Thoracic aorta (tissue), 2 donors: ENCODE measurements at regions not wholly inside any gene's neighbourhood (a gene's known extent, or its start where the extent isn't known, plus 50 kb on each side); places are given as distances from the start of the nearest gene placed in this dataset.
"Not testable (repeated sequence)": the region's sequence is repeated elsewhere in the genome, so short reads cannot be mapped to it uniquely, and the experiment has no call there.

Experiments used
- ATAC-seq: fragments of 150-250 bp; one replicate; pipeline ENCODE4 v1.8.0; 2017; ENCODE audit warnings: low read depth; ENCODE audit not compliant: insufficient number of reproducible peaks, low FRiP score
- DNase-seq: peaks from one replicate; pipeline ENCODE4 v3.0.0-alpha.2; 2020; ENCODE audit warnings: low spot score
- H3K27ac ChIP-seq, 2 donors: fragments of 200-600 bp; sonication (generic); 1 replicate in 1 of 2; 2 replicates in 1 of 2; pipeline ENCODE4 v1.5.1; 2016; ENCODE audit warnings: mild to moderate bottlenecking in 2 of 2, moderate library complexity in 2 of 2
- H3K27me3 ChIP-seq: fragments of 200-600 bp; sonication (generic); replicated peaks from 2 replicates; pipeline ENCODE4 v1.6.0; 2016; ENCODE audit warnings: mild to moderate bottlenecking; ENCODE audit not compliant: insufficient read depth
- H3K36me3 ChIP-seq: fragments of 200-600 bp; sonication (generic); one replicate; pipeline ENCODE4 v1.5.1; 2016
- H3K4me1 ChIP-seq, 2 donors: fragments of 200-600 bp; sonication (generic); 1 replicate in 1 of 2; 2 replicates in 1 of 2; pipeline versions ENCODE4 v1.5.1 to v1.6.0; 2016; ENCODE audit warnings: low read depth in 2 of 2, mild to moderate bottlenecking in 1 of 2; ENCODE audit not compliant: control insufficient read depth in 1 of 2
- H3K4me3 ChIP-seq: fragments of 200-600 bp; sonication (generic); 2 replicates; pipeline ENCODE4 v1.5.1; 2016; ENCODE audit warnings: mild to moderate bottlenecking
- H3K9me3 ChIP-seq: fragments of 200-600 bp; sonication (generic); 2 replicates; pipeline ENCODE4 v1.5.1; 2016
- CTCF ChIP-seq: fragments of 200-600 bp; sonication (generic); IDR thresholded peaks from one replicate; pipeline ENCODE4 v1.5.1; 2019; ENCODE audit warnings: antibody characterized with exemption

GRCh38 chr22:45090497-45090910 is 73.2 kb upstream of the NUP50 start:
- ATAC-seq, result no peak
- Histone ChIP-seq H3K9me3 (no peaks in the 10 kb centered on the region), H3K27ac (no peak overlapping the region), H3K4me1 (no peaks in the 10 kb centered on the region), H3K36me3 (no peaks in the 10 kb centered on the region), H3K27me3 (no peaks in the 10 kb centered on the region), H3K4me3 (no peak overlapping the region)
- no peak for DNase-seq
- TF ChIP-seq CTCF, result no peak

- DNase-seq (no peak), ATAC-seq (no peak)
- H3K27ac ChIP-seq, result no peak overlapping the region
- no peak overlapping the region for H3K4me3 ChIP-seq
- H3K9me3 ChIP-seq, result no peaks in the 10 kb centered on the region
- no peaks in the 10 kb centered on the region for H3K36me3 ChIP-seq
- no peaks in the 10 kb centered on the region for H3K27me3 ChIP-seq
- H3K4me1 ChIP-seq, result no peaks in the 10 kb centered on the region
- TF ChIP-seq CTCF, result no peak
These were observed 72.4 kb upstream of the NUP50 start for GRCh38 chr22:45091254-45091854.

- ATAC-seq, result not testable (repeated sequence)
These were observed 71.8 kb upstream of the NUP50 start for GRCh38 chr22:45091875-45092274.

GRCh38 chr22:45092644-45093043 is 71.1 kb upstream of the NUP50 start:
- H3K36me3 ChIP-seq, result no peaks in the 10 kb centered on the region
- TF ChIP-seq CTCF, result no peak
- DNase-seq (no peak), ATAC-seq (no peak)
- H3K27me3 ChIP-seq, result no peaks in the 10 kb centered on the region
- H3K9me3 ChIP-seq, result no peaks in the 10 kb centered on the region
- H3K4me3 ChIP-seq, result no peak overlapping the region
- no peaks in the 10 kb centered on the region for H3K4me1 ChIP-seq
- H3K27ac ChIP-seq, result no peak overlapping the region

More at GRCh38 chr22:45091875-45092274, 71.8 kb upstream of the NUP50 start:
- DNase-seq, H3K27me3 ChIP-seq, H3K36me3 ChIP-seq, H3K9me3 ChIP-seq, H3K4me3 ChIP-seq, H3K4me1 ChIP-seq, H3K27ac ChIP-seq: not testable (repeated sequence)

GRCh38 chr22:45093609-45094008 is 70.1 kb upstream of the NUP50 start:
- ATAC-seq (no peak), DNase-seq (no peak)
- no peak overlapping the region for H3K4me3 ChIP-seq
- H3K36me3 ChIP-seq, result no peaks in the 10 kb centered on the region
- no peaks in the 10 kb centered on the region for H3K27me3 ChIP-seq
- TF ChIP-seq CTCF, result no peak
- H3K4me1 ChIP-seq, result no peaks in the 10 kb centered on the region
- no peak overlapping the region for H3K27ac ChIP-seq
- no peaks in the 10 kb centered on the region for H3K9me3 ChIP-seq

GRCh38 chr22:45094081-45094720 is 69.5 kb upstream of the NUP50 start:
- Histone ChIP-seq H3K36me3 (no peaks in the 10 kb centered on the region), H3K27ac (no peak overlapping the region), H3K4me1 (no peaks in the 10 kb centered on the region), H3K9me3 (no peaks in the 10 kb centered on the region), H3K4me3 (no peak overlapping the region), H3K27me3 (no peaks in the 10 kb centered on the region)
- no peak for TF ChIP-seq CTCF
- DNase-seq, result no peak
- ATAC-seq, result no peak
